ENCODE measurements at regions not wholly inside any gene's neighbourhood (a gene's known extent, or its start where the extent isn't known, plus 50 kb on each side); places are given as distances from the start of the nearest gene placed in this dataset.

DNA sequence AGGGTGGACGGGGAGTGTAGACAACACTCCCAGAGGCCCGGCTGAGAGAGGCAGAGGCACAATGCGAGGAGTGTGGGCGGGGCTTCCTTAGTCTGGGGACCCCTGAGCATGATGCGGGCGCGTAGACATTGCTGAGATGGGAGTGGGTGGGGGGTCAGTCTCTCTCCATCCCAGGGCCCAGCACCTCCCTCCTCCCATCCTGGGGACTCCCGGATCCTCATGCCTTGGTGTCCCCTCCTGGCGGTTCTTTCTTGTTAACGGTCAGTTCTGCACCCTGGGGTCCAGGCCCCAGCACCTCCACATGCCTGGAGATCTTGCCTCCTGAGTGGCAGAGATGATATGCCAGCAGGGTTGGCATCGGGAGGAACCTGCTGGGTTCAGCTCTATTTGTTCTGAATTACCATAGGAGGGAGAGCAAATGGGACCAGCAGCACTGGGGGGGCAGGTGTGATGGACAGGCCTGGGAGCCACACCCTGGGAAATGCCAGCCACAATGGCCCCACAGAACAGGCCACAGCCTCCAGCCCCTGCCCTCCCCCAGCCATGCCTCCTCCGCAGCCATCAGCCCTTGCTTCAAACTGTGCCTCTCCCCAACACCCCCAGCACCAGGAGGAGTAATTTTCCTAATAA lies 55.7 kb downstream of the RTL6 start:
- DNase-seq = no peak

DNA sequence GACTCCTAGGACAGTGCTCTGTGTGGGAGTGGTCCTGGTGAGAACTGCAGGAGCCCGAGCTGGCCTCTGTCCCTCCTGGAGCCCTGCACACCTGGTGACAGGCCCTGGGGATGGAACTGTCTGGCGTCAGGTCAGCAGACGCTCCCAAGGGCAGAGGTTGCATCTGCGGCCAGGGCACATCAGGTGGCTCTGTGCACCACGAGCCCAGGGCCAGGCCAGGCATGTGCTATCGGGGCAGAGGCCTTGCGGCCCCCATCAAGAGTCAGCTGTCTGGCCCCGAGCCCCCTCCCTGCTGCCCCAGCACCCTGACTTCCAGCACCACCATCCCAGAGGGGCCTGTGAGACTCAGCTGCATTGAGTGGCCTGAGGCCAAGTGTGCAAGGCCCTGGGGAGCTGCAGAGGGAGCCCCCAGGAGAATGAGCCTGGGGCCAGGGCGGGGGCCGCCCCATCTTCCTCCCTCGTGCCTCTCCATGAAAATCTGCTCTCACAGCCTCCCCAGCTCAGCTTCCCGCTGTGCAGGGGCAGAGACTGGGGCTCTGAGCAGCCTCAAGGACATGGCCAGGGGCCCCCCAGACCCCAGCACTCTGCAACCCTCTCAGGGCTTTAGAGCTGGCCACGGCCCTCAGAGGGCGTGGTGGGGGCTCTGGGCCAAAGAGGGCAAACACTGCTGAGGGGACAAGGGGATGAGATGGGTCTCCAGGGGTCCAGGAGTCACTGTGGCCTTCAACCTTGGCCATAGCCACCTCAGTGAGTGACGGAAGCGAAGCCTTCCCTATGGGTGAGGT lies 56.4 kb downstream of the RTL6 start:
- no peak for DNase-seq

DNA sequence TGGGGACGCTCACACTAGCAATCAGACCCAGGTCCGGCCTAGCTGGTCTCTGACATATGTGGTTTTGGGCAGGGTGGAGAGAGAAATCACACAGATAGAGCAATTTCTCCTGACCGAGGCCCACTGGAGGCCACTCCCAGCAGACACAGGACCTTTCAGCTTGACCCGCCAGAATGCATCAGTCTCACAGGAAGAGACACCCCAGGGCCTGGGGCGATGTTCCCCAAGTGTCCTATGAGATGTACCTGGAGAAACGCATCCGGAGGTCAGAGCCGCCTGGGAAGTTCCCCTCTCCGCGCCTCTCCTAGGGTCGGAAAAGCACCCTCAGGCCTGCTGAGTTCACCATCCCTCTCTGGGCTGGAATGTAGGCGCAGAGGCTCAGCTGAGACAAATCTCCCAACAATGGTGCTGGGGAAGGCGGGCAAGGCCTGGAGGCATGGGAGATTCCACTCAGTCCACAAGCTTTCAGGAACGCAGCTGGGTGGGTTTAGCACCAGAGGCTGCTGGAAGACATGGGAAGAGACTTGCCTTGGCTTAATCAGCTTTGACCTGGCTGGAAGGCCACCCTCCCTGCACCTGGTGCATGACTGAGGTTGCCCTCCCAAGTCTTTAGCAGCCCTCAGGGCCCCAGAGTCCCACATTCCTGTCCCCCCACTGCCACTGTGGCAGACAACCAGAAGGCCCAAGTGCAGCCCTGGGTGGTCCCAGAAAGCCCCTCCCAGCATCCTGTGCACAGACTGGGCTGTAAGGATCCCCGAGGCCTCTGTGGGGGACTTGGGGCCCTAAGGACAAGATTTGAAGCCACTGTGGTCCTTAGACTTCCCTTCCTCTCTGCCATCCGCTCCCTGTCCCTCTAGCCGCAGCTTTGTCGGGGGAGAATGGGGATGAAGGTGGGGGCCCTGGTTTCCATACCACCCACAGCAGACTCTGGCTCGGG lies 57.5 kb downstream of the RTL6 start:
- no peak for DNase-seq

GRCh38 chr22:44439356-44440223 lies 58.4 kb downstream of the RTL6 start:
- DNase-seq = no peak

DNA sequence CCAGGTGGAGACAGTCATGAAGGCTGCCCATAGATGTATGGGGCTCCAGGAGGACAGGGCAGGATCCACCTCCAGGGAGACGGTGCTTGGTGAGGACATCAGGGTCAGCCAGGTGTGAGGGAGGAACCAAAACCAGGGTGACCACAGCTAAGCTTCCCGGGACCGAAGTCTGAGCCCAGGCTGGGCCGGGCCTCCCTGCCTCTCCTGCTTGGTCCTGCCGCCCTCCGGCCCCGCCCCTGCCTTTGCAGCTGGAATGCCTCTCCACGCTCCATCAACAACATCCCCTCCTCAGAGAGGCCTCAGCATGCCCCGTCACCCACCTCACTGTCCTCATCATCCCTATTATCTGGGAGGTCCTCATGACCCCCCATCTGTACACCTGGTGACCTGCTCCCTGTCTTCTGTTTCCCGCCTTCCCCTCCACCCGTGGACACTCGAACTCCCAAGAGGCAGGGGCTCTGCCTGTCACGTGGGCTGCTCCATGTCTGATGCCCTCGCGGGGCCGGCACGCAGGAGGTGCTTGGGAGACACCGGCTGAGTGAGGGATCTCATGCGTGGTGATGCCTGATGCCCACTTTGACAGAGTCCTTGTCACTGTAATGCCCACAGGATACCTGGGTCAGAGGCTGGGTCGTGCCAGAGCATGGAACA lies 59.4 kb downstream of the RTL6 start:
- no peak for DNase-seq

DNA sequence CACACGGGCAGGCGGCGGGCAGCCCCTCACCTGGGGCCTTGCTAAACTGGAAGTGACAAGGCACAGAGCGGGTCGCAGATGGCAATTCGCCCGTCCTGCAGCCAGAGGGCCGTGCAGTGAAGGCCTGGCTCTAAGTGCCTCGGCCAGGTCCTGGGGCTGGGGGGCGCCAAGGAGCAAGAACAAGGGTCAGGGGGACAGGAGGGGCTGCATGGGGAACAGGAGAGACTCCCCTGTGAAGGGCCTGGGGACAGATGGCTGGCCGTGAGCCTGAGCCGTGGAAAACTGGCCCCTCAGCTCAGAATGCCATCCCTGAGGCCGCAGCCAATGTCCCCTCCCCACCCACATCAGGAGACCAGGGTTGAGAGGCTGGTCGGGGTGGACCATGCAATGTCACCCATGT lies 60.0 kb downstream of the RTL6 start:
- DNase-seq = no peak

DNA sequence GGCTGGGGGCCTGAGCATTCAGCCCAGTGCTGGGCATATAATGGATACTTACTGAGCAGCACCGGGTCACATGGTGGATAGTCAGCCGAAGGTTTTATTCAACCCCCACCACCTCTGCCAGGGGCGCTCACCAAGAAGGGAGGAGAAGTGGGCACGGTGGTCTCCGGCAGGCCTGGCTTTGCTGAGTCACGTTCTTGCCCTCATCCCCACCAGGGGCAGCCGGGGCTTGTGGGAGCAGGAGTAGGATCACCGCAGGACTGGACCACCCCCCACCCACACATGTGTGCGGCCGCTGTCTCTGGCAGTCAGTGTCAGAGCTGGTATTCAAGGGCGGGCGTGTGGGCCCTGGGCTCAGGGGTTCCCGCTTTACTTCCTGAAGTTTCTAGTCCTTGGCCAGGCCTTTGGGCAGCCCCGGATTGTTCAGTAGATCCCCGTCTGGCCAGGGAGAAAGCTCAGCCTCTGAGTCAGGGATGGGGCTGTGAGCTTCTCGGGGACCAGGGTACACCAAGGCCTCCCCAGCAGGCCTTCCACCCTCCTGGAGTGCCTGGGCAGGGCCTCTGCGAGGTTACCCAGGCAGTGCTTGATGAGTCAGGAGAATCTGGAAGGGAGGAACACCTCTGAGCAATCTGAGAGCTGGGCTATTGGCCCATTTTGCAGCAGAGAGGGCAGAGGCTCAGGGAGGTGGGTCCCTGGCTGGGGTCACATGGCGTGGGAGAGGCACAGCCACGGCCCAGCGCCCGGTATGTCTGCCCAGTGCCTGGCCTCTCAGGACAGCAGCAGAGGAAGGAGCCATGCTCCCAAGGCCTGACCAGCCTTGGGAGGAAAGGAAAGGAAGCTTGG lies 60.6 kb downstream of the RTL6 start:
- no peak for DNase-seq

- no peak for DNase-seq
Observed at GRCh38 chr22:44436736-44437135, 61.3 kb downstream of the RTL6 start.

DNA sequence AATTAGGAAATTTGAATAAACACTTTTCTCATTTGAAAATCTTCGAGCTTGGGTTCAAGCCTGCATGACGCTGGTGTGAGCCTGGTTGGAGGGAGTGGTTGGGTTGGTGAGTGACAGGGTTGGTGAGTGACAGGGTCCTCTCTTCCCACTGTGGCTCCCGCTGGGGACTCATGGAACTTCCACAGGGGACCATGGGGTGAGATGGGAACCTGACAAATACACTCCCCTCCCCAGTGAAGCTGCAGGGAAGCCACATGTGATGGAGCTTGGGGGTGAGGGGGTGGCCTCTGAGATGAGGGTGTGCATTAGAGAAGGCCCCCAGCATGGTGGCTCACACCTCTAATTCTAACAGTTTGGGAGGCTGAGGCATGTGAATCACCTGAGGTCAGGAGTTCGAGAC lies 66.8 kb downstream of the RTL6 start:
- no peak for DNase-seq

DNA sequence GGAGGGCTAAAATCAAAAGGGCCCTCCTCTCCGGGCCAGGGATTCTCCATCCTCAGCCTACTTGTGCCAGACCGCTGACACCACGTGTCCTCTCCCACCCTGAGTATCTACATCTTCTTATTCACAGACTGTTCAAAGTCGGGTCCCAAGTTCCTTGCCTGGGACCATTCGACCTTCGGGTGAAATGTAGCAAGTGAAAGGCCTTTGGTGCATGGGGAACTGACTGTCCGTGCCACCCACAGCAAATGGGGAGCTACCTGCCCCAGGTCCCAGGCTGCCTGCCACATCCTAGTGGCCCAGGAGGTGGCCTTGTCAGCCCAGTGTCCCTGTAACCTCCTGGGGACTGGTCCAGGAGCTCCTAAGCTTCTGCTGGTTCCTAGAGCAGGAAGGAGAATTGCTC lies 67.3 kb downstream of the RTL6 start:
- DNase-seq = no peak

DNA sequence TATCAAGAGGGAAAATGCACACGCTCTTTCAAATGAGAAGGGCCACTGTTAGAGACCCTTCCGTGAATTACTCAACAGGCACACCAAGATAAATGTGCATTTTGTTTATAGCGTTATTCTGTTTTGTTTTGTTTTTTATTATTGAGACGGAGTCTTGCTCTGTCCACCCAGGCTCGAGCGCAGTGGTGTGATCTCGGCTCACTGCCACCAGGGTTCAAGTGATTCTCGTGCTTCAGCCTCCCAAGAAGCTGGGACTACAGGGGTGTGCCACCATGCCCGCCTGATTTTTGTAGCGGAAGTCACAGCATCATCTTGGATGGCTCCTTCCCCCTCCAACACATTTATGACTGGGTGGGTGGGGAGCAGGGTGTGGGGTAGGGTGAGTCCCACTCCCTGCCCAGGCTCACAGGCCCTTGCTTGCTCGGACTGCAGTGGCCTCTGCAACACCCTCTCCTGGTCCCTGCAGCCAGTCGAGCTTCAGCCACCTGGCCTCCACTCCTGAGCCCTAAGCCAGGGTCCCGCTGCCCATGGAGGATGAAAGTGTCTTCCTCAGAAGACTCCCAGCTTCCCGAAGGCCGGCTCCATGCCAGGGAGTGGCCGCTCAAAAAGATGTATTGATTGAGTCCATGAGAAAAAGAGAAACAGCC lies 68.0 kb downstream of the RTL6 start:
- no peak for DNase-seq

DNA sequence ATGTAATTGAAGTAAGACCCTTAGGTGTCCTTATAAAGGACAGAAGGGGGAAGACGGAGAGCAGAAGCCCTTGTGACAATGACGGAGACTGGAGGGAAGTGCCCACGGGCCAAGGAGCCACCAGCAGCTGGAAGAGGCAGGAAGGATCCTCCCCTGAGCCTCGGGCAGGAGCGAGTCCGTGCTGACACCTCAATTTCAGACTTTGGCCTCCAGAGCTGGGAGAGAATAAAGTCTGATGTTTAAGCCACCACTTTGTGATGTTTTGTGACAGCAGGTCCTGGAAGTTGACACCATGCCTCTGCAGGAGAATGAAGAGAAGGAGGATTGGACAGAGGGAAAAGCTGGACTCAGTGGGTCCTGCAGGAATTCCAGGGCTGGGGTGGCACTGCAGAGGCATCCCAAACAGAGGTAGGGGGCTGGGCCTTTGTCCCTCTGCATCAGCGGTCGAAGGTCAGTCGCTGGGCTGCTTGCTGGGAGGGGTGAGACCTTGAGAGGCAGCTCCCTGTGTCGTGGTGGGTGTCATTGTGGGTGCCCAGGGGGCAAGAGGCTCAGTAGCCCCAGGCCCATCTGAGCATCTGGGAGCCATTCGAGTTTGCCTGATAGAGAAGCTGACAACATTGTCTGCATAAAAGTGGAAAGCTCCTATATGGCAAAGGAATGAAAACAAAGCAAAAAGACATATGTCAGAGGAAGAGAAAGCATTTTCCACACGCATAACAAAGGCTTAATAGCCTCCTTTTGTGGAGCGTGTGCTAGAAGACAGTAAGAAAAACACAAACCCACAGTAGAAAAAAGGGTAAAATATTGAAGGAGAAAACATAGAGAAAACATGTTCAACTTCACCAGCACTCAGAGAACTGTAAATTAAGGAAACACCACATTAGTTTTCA lies 68.8 kb downstream of the RTL6 start:
- no peak for DNase-seq

DNA sequence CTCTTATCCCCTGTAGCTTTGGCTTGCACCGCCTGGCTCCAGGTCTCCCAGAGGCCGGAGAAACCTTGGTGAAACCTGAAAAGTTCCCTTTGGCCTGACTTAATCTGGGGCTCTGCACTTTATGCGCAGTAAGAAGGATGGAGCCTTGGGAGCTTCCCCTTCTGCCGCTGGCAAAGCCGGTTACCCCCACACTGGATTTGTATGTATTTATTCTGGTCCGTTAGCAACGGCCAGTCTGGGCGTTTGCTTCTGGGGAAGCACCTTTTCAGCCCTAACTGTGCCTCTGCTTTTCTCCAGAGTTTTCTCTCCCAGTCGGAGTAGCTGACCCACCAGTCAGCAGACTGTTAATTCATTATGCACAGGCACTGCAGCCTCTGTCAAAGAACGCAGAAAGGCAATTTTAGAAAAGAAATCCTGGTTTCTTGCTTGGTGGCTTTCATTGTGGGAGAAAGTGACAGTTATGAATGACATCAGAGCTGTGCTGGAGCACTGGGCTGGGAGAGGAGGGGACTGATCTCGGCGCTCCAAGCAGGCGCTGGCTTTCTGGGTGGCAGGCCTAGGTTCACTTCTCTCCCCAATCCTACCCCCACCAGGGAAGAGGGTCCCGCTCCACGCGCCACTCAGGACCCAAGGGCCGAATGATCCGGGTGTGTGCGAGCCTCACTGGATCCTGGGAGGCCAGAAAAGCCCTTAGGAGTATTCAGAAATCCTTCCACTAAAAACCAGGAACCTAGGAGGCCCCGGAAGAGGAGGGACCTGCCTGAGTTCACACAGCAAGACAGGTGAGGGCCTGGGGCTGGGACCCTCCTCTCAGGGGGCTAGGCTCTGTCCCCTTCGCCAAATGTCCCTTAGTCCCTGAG lies 70.2 kb downstream of the RTL6 start:
- no peak for DNase-seq

DNA sequence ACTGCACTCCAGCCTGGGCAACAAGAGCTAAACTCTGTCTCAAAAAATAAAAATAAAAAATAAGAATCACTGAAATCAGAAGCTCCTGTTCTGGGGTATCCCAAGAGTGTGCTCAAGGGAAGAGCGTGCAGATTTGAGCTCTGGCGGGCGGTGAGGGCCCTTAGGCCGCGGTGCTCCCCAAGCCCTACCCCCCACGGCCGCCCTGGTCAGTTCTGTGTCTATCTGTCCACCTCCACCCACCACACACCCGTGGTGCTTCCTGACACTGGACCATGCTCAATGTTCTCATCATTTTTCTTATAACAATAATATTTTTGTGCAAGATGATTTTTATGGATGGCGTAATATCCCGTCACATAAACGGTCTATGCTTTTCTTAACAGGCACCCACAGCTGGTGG lies 71.1 kb downstream of the RTL6 start:
- no peak for DNase-seq

GRCh38 chr22:44425694-44426045 lies 72.4 kb downstream of the RTL6 start:
- DNase-seq = no peak

DNA sequence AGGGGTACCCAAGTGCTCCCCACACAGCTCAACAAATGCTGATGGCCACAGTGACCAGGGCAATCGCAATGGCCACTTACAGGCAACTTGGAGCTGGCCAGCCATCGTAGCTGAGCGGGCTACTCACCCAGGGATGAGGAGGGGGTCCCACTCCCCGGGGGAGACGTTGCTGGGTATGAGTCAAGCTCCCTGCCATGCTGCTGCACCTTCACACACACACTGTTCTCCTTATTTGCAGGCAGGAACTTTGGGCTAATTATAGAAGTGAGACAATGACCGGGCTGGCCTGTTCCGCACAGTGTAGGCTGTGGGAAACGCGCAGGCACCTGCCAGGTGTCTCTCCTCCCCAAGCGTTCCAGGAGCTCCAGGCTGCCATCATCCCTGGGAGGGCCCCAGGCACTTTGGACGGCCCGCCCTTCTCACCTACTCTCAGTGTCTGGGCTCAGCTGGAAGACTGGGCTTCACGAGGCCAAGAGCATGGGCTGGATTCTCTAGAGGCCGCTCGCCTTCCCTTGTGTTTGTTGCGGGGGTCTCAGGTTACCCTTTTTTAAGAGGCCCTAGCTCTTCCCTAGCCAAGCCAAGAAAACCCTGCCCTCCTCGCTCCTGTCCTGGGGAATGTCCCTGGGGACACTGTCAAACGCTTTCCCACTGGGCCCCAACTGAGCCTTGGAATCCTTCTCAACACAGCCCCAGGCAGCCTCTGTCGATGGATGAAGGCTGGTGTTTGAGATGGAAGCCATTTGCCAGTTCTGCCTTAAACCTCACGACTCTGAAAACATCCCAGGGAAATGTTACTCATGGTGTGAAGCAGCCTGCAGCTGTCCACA lies 73.0 kb downstream of the RTL6 start:
- DNase-seq = no peak

GRCh38 chr22:44424359-44424682 lies 73.7 kb downstream of the RTL6 start:
- DNase-seq = no peak
